GM18861 (cell line): ENCODE measurements at regions not wholly inside any gene's neighbourhood (a gene's known extent, or its start where the extent isn't known, plus 50 kb on each side); places are given as distances from the start of the nearest gene placed in this dataset.

Experiments used
- ATAC-seq: cut with Tn5 transposase; IDR thresholded peaks from one replicate; pipeline ENCODE4 v1.9.1; 2021; ENCODE audit not compliant: unreplicated experiment

GRCh38 chr10:29141761-29142160, 147.1 kb upstream of the LYZL1 start:
- no peak for ATAC-seq

- no peak for ATAC-seq
Observed at GRCh38 chr10:29142516-29143314, 146.2 kb upstream of the LYZL1 start.

- no peak for ATAC-seq
Observed at GRCh38 chr10:29144126-29144525, 144.7 kb upstream of the LYZL1 start.

GRCh38 chr10:29146311-29147100, 142.4 kb upstream of the LYZL1 start:
- ATAC-seq = no peak

- no peak for ATAC-seq
Observed at GRCh38 chr10:29150010-29150409, 138.9 kb upstream of the LYZL1 start.

- ATAC-seq = no peak
Observed at GRCh38 chr10:29151005-29151404, 137.9 kb upstream of the LYZL1 start.

GRCh38 chr10:29157321-29157720, 131.5 kb upstream of the LYZL1 start:
- ATAC-seq = no peak

- ATAC-seq = no peak
Observed at GRCh38 chr10:29158066-29158465, 130.8 kb upstream of the LYZL1 start.

GRCh38 chr10:29160150-29160617, 128.7 kb upstream of the LYZL1 start:
- no peak for ATAC-seq

GRCh38 chr10:29163746-29164145, 125.1 kb upstream of the LYZL1 start:
- ATAC-seq = no peak

GRCh38 chr10:29166713-29167112, 122.2 kb upstream of the LYZL1 start:
- ATAC-seq = no peak

- no peak for ATAC-seq
Observed at GRCh38 chr10:29169021-29169420, 119.8 kb upstream of the LYZL1 start.

- ATAC-seq = no peak
Observed at GRCh38 chr10:29171717-29172116, 117.2 kb upstream of the LYZL1 start.

- no peak for ATAC-seq
Observed at GRCh38 chr10:29174389-29174788, 114.5 kb upstream of the LYZL1 start.

- ATAC-seq = no peak
Observed at GRCh38 chr10:29176845-29177832, 111.7 kb upstream of the LYZL1 start.

GRCh38 chr10:29181936-29182335, 106.9 kb upstream of the LYZL1 start:
- ATAC-seq = no peak

- ATAC-seq = no peak
Observed at GRCh38 chr10:29183301-29183945, 105.4 kb upstream of the LYZL1 start.

GRCh38 chr10:29184205-29185000, 104.5 kb upstream of the LYZL1 start:
- no peak for ATAC-seq

- no peak for ATAC-seq
Observed at GRCh38 chr10:29185050-29185449, 103.8 kb upstream of the LYZL1 start.

GRCh38 chr10:29186221-29186620, 102.6 kb upstream of the LYZL1 start:
- ATAC-seq = no peak
